ENCODE measurements at regions not wholly inside any gene's neighbourhood (a gene's known extent, or its start where the extent isn't known, plus 50 kb on each side); places are given as distances from the start of the nearest gene placed in this dataset.

DNA sequence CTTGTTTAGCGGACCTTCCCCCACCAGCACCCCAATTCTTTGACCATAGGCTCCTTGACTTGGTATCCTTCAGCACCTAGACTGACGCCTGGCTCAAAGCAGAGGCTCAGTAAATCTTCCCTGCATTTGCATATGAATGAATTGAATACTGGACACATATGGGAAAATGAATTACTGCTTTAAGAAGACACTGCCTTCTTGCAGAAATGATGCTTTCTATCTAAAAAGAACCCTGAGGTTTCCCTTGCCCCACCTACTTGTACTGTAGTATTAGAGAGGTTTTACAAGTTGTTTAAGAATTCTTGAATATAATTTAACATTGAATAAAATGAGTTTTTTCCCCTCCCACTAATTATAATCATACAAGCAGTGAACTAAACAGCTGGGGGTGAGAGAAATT lies 190.7 kb downstream of the SAMD5 start:
- Histone ChIP-seq H3K4me3 (no peak overlapping the region), H3K36me3 (ENCODE audit: insufficient read depth in 1 of 2, low read depth in 1 of 2) (no peaks in the 10 kb centered on the region), H3K27me3 (ENCODE audit: insufficient read depth in 3 of 3, low read length in 2 of 3) (no peaks in the 10 kb centered on the region), H3K4me1 (no peaks in the 10 kb centered on the region), H3K9me3 (no peaks in the 10 kb centered on the region), H3K27ac (no peak overlapping the region)
- WGBS, 3 donors: 93 to 98% (median 95%) methylated on average over 2 of the region's 2 CpGs
- ATAC-seq: no peak
- intact Hi-C loops (cut with DNase I): no loop called here
- TF ChIP-seq CTCF (IDR thresholded peaks at IDR 0.05): no peak
- DNase-seq: no peak

- ATAC-seq (no peak), DNase-seq (no peak)
- Histone ChIP-seq H3K27ac (no peak overlapping the region), H3K27me3 (ENCODE audit: insufficient read depth in 3 of 3, low read length in 2 of 3) (no peaks in the 10 kb centered on the region), H3K9me3 (no peaks in the 10 kb centered on the region), H3K4me3 (no peak overlapping the region), H3K4me1 (no peaks in the 10 kb centered on the region), H3K36me3 (ENCODE audit: insufficient read depth in 1 of 2, low read depth in 1 of 2) (no peaks in the 10 kb centered on the region)
- TF ChIP-seq CTCF (IDR thresholded peaks at IDR 0.05): no peak
- 73 to 83% (median 76%) methylated on average over 4 of the region's 4 CpGs for WGBS, 3 donors
- intact Hi-C loops (cut with DNase I): no loop called here
Observed at GRCh38 chr6:147699637-147700036, 191.1 kb downstream of the SAMD5 start.

GRCh38 chr6:147700436-147701209 lies 192.1 kb downstream of the SAMD5 start:
- H3K36me3 ChIP-seq (ENCODE audit: insufficient read depth in 1 of 2, low read depth in 1 of 2): no peaks in the 10 kb centered on the region
- intact Hi-C loops (cut with DNase I): no loop called here
- no peaks in the 10 kb centered on the region for H3K27me3 ChIP-seq (ENCODE audit: insufficient read depth in 3 of 3, low read length in 2 of 3)
- no peak overlapping the region for H3K27ac ChIP-seq
- no peak for TF ChIP-seq CTCF (IDR thresholded peaks at IDR 0.05)
- ATAC-seq: no peak
- H3K4me1 ChIP-seq: no peaks in the 10 kb centered on the region
- no peaks in the 10 kb centered on the region for H3K9me3 ChIP-seq
- WGBS, 3 donors: 21 to 31% (median 29%) methylated on average over 5 of the region's 5 CpGs
- H3K4me3 ChIP-seq: no peak overlapping the region
- DNase-seq: no peak

DNA sequence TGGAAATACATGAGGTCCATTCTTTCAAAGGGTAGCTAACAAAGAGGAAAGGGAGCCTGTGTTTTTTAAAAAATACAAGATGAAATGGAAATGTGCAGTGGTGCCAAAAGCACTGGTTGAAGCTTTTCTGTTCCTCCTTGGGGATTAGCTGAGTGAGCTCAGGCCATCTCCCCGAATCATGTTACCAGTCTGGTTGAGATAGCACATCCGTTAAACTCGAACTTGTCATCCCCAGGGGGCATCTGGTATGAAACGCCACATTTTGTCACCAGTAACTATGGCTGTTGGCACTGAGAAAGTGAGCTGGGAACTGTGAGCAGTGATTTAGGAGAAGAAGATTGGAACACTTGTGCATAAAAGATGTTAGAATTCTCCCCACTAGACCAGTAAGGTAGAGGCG lies 196.2 kb downstream of the SAMD5 start:
- Histone ChIP-seq H3K27ac (no peak overlapping the region), H3K27me3 (ENCODE audit: insufficient read depth in 3 of 3, low read length in 2 of 3) (no peaks in the 10 kb centered on the region), H3K9me3 (no peaks in the 10 kb centered on the region), H3K4me1 (no peaks in the 10 kb centered on the region), H3K36me3 (ENCODE audit: insufficient read depth in 1 of 2, low read depth in 1 of 2) (no peaks in the 10 kb centered on the region), H3K4me3 (no peak overlapping the region)
- no peak for DNase-seq
- intact Hi-C loops (cut with DNase I): no loop called here
- no peak for ATAC-seq
- 26 to 41% (median 37%) methylated on average over 5 of the region's 5 CpGs for WGBS, 3 donors
- no peak for TF ChIP-seq CTCF (IDR thresholded peaks at IDR 0.05)

- Histone ChIP-seq H3K36me3 (ENCODE audit: insufficient read depth in 1 of 2, low read depth in 1 of 2) (no peaks in the 10 kb centered on the region), H3K9me3 (no peaks in the 10 kb centered on the region), H3K27ac (no peak overlapping the region), H3K27me3 (ENCODE audit: insufficient read depth in 3 of 3, low read length in 2 of 3) (no peaks in the 10 kb centered on the region), H3K4me3 (no peak overlapping the region), H3K4me1 (no peaks in the 10 kb centered on the region)
- TF ChIP-seq CTCF (IDR thresholded peaks at IDR 0.05): no peak
- no peak for ATAC-seq
- intact Hi-C loops (cut with DNase I): no loop called here
- DNase-seq: no peak
Observed at GRCh38 chr6:147707524-147707923, 199.0 kb downstream of the SAMD5 start.
